ENCODE measurements at regions not wholly inside any gene's neighbourhood (a gene's known extent, or its start where the extent isn't known, plus 50 kb on each side); places are given as distances from the start of the nearest gene placed in this dataset.

GRCh38 chr3:81989758-81990157 lies 228.3 kb upstream of the GBE1 start:
- no TSS peak for BruUV-seq (replicated peaks)

GRCh38 chr3:81989274-81989673 lies 227.8 kb upstream of the GBE1 start:
- Histone ChIP-seq H2AFZ (ENCODE audit: low read depth, low read length) (no peak overlapping the region), H3K9ac (ENCODE audit: insufficient read depth in 1 of 2, low read depth in 2 of 2, low read length in 2 of 2) (no peak overlapping the region), H3K27ac (ENCODE audit: extremely low read depth, low read depth, low read length) (no peak overlapping the region), H3K4me2 (ENCODE audit: insufficient read depth, low read length) (no peak overlapping the region), H3K4me3 (no peak overlapping the region), H3K27me3 (ENCODE audit: control insufficient read depth in 2 of 2, insufficient read depth in 2 of 2, low read length in 2 of 2) (no peaks in the 10 kb centered on the region), H4K20me1 (replicated peaks; ENCODE audit: control insufficient read depth, insufficient read depth, low read length) (no peaks in the 10 kb centered on the region), H3K36me3 (ENCODE audit: control insufficient read depth, insufficient read depth, low read length) (no peaks in the 10 kb centered on the region), H3K9me3 (replicated peaks; ENCODE audit: control insufficient read depth, insufficient read depth, low read depth, low read length) (no peaks in the 10 kb centered on the region), H3K4me1 (replicated peaks in 1 of 2; ENCODE audit: control insufficient read depth in 2 of 2, insufficient read depth in 2 of 2, low read length in 2 of 2) (no peaks in the 10 kb centered on the region), H3K9me1 (ENCODE audit: control insufficient read depth, insufficient read depth, low read length) (no peaks in the 10 kb centered on the region), H3K79me2 (ENCODE audit: control insufficient read depth, insufficient read depth, low read length) (no peaks in the 10 kb centered on the region)
- 6% methylated on average over 3 of the region's 3 CpGs for WGBS (ENCODE audit: insufficient coverage, low coverage, missing lambda C conversion rate)
- in situ Hi-C loops (cut with MboI): no loop called here
- ChIA-PET POLR2A (no interaction called here), CTCF (ENCODE audit: low intra/inter-chr PET ratio) (no interaction called here)
- FAIRE-seq (no peak), DNase-seq (ENCODE audit: extremely low read depth in 1 of 4, low spot score in 3 of 4) (no peak), ATAC-seq (no peak)
- intact Hi-C loops (cut with micrococcal nuclease): no loop called here
- BruUV-seq (replicated peaks): no TSS peak
- no peak for TF ChIP-seq ESRRA (IDR thresholded peaks at IDR 0.05; ENCODE audit: borderline replicate concordance, low read depth)
- no peak for TF ChIP-seq KDM2B (CRISPR knock-in tag; IDR thresholded peaks at IDR 0.05)
- TF ChIP-seq FOXA3 (CRISPR knock-in tag; conservative IDR thresholded peaks at IDR 0.05 in 1 of 2, IDR thresholded peaks at IDR 0.05 in 1 of 2): no peak
- TF ChIP-seq ZBTB1 (CRISPR knock-in tag; IDR thresholded peaks at IDR 0.05; ENCODE audit: borderline replicate concordance, low read depth): no peak
- no peak for TF ChIP-seq EHMT2 (IDR thresholded peaks at IDR 0.05)

More at GRCh38 chr3:81989758-81990157, 228.3 kb upstream of the GBE1 start:
- ChIA-PET CTCF (ENCODE audit: low intra/inter-chr PET ratio) (no interaction called here), POLR2A (no interaction called here)
- ATAC-seq (no peak), DNase-seq (ENCODE audit: extremely low read depth in 1 of 4, low spot score in 3 of 4) (no peak), FAIRE-seq (no peak)
- H3K9ac ChIP-seq (ENCODE audit: insufficient read depth in 1 of 2, low read depth in 2 of 2, low read length in 2 of 2): no peak overlapping the region
- H3K4me3 ChIP-seq: no peak overlapping the region
- TF ChIP-seq OTX1 (CRISPR knock-in tag; IDR thresholded peaks at IDR 0.05): no peak
- no peak for TF ChIP-seq DMBX1 (CRISPR knock-in tag; IDR thresholded peaks at IDR 0.05; ENCODE audit: borderline replicate concordance)
- TF ChIP-seq JUND (IDR thresholded peaks at IDR 0.05; ENCODE audit: borderline replicate concordance, low read depth, low read length): no peak
- no peak for TF ChIP-seq JUND (tag; IDR thresholded peaks at IDR 0.05; ENCODE audit: borderline replicate concordance, low read depth, low read length)
- no peak for TF ChIP-seq TEAD4 (IDR thresholded peaks at IDR 0.05; ENCODE audit: low read length)
- no peak for TF ChIP-seq TEAD4 (CRISPR knock-in tag; IDR thresholded peaks at IDR 0.05; ENCODE audit: borderline replicate concordance)
- no peak for TF ChIP-seq C11orf30 (IDR thresholded peaks at IDR 0.05; ENCODE audit: low read depth)
- TF ChIP-seq SMAD1 (IDR thresholded peaks at IDR 0.05; ENCODE audit: low read depth, low read length, partially characterized antibody): no peak
- TF ChIP-seq PTBP1 (IDR thresholded peaks at IDR 0.05; ENCODE audit: low read depth, low read length): no peak
- TF ChIP-seq PTTG1 (tag; IDR thresholded peaks at IDR 0.05; ENCODE audit: low read depth): no peak
- no peak for TF ChIP-seq MAZ (CRISPR knock-in tag; conservative IDR thresholded peaks at IDR 0.05 in 1 of 2, IDR thresholded peaks at IDR 0.05 in 1 of 2)
- no peak for TF ChIP-seq LEF1 (IDR thresholded peaks at IDR 0.05)
- TF ChIP-seq ZSCAN32 (CRISPR knock-in tag; IDR thresholded peaks at IDR 0.05): no peak
- TF ChIP-seq CAMTA2 (CRISPR knock-in tag; conservative IDR thresholded peaks at IDR 0.05): no peak
- TF ChIP-seq ZFP30 (CRISPR knock-in tag; IDR thresholded peaks at IDR 0.05; ENCODE audit: borderline replicate concordance): no peak
- no peak for TF ChIP-seq NFXL1 (CRISPR knock-in tag; IDR thresholded peaks at IDR 0.05)
- no peak for TF ChIP-seq KLF16 (IDR thresholded peaks at IDR 0.05)
- TF ChIP-seq HDAC1 (IDR thresholded peaks at IDR 0.05): no peak
- TF ChIP-seq GABPA (tag; conservative IDR thresholded peaks at IDR 0.05; ENCODE audit: low read depth): no peak
- TF ChIP-seq RBM22 (IDR thresholded peaks at IDR 0.05; ENCODE audit: low read depth, low read length, poor library complexity, severe bottlenecking): no peak
- H4K20me1 ChIP-seq (replicated peaks; ENCODE audit: control insufficient read depth, insufficient read depth, low read length): no peaks in the 10 kb centered on the region
- H2AFZ ChIP-seq (ENCODE audit: low read depth, low read length): no peak overlapping the region
- no peaks in the 10 kb centered on the region for H3K79me2 ChIP-seq (ENCODE audit: control insufficient read depth, insufficient read depth, low read length)
- no peaks in the 10 kb centered on the region for H3K4me1 ChIP-seq (replicated peaks in 1 of 2; ENCODE audit: control insufficient read depth in 2 of 2, insufficient read depth in 2 of 2, low read length in 2 of 2)
- H3K27me3 ChIP-seq (ENCODE audit: control insufficient read depth in 2 of 2, insufficient read depth in 2 of 2, low read length in 2 of 2): no peaks in the 10 kb centered on the region
- H3K9me3 ChIP-seq (replicated peaks; ENCODE audit: control insufficient read depth, insufficient read depth, low read depth, low read length): no peaks in the 10 kb centered on the region
- H3K27ac ChIP-seq (ENCODE audit: extremely low read depth, low read depth, low read length): no peak overlapping the region
- 0% methylated on average over 1 of the region's 2 CpGs for WGBS (ENCODE audit: insufficient coverage, low coverage, missing lambda C conversion rate)
- no peaks in the 10 kb centered on the region for H3K36me3 ChIP-seq (ENCODE audit: control insufficient read depth, insufficient read depth, low read length)
- in situ Hi-C loops (cut with MboI): no loop called here
- no peaks in the 10 kb centered on the region for H3K9me1 ChIP-seq (ENCODE audit: control insufficient read depth, insufficient read depth, low read length)
- intact Hi-C loops (cut with micrococcal nuclease): no loop called here
- no peak overlapping the region for H3K4me2 ChIP-seq (ENCODE audit: insufficient read depth, low read length)
